ENCODE measurements at regions not wholly inside any gene's neighbourhood (a gene's known extent, or its start where the extent isn't known, plus 50 kb on each side); places are given as distances from the start of the nearest gene placed in this dataset.
"Not testable (repeated sequence)": the region's sequence is repeated elsewhere in the genome, so short reads cannot be mapped to it uniquely, and the experiment has no call there.

- no peak for DNase-seq
Measured at GRCh38 chr3:176615826-176616225, 581.5 kb downstream of the TBL1XR1 start.

DNA sequence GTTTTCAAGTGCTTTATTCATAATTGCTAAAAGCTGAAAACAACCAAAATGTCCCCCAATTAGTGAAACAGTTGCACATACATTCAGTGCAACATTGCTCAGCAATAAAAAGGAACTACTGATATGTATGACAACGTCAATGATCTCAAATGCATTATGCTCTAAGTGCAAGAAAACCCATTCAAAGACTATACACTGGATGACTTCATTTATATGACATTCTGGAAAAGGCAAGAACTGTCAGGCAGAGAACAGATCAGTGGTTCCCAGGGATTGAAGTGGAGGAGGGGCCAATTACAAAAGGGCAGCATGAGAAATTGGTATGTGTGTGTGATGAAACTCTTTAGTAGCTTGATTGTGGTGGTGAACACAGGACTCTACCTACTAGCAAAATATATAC is 585.6 kb downstream of the TBL1XR1 start:
- no peak for DNase-seq

DNA sequence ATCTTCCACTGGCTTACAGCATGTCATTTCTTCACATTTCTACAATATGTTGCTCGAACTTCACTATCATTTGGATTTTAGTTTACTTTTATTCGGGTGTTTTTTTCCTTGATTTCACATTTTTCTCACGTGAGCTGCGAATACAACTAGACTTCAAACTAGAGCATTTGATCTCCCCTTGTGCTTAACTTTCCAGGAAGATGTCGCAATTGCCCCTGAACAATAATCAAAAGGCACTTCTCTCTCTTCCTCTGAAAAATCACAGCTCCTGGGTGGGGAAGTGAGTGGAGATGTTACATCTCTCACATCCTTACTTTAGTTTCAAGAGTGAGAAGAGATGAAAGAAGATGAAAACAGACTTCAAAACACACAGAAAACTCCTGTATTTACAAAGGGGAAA is 587.9 kb downstream of the TBL1XR1 start:
- DNase-seq: no peak

- not testable (repeated sequence) for DNase-seq
Measured at GRCh38 chr3:176605553-176605952, 591.7 kb downstream of the TBL1XR1 start.

- no peak for DNase-seq
Measured at GRCh38 chr3:176595307-176595706, 602.0 kb downstream of the TBL1XR1 start.

DNA sequence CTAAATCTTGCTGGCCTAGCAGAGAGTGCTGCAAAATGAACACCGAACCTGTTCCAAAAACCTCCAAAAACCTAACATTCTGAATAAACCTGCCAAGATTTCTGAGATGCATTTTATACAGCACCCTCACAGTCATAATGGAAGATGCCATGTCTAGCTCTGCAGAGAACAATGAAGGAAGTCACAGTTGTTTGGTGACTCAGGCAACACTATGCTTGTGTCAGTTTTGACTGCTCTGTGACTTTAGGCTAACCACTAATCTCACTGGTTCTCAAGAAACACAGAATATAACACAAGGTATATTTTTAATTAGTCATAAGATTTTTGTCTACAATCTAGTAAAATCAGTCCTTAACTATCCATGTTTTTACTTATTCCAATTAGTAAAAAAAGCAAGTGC is 606.6 kb downstream of the TBL1XR1 start:
- DNase-seq: no peak

DNA sequence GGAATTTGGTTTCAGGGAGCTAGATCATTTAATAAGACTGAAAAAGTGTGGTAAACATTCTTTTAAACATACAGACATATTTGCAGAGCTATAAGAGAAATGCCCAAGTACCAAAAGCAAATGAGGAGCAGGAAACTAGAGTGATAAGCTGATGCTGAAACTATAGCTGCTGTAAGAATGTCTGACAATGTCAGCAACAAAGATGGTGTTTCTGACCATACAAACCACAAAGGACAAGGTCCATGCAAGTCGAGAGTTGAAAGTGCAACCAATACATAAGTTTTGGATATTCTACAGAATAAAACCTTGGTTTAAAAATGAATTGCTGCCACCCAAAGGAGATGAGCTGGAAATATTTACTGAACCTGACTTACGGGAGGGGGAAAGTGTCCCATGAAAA is 610.2 kb downstream of the TBL1XR1 start:
- DNase-seq: no peak

DNA sequence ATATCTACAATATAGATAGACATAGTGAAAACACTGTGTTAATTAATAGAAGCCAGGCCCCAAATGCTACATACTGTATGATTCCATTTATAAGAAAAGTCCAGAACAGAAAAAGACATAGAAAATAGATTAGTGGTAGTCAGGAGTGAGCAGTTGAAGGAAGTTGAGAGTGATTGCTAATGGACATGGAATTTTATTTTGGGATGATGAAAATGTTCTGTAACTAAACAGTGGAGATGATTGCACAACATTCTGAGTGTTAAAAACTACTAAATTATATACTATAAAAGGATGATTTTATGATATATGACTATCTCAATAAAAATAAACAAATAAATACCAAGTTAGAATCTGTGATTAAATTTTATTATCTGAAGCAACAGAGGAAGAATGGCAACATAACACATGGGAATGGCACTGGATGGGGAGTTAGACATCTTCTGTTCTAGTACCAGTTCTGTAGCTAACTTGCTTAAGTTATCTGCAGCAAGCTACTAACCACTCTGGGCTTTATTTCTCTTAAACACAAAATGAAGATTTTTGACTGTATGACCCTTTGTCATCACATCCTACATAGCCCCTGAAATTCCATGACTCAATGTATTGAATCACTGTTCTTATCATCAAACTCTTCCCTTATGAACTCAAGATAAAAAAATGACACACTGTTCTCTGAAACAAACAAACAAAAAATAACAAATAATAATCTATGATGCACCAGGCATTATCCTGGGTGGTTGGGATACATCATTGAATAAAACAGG is 612.7 kb downstream of the TBL1XR1 start:
- DNase-seq: no peak

GRCh38 chr3:176583956-176584355 is 613.3 kb downstream of the TBL1XR1 start:
- no peak for DNase-seq

DNA sequence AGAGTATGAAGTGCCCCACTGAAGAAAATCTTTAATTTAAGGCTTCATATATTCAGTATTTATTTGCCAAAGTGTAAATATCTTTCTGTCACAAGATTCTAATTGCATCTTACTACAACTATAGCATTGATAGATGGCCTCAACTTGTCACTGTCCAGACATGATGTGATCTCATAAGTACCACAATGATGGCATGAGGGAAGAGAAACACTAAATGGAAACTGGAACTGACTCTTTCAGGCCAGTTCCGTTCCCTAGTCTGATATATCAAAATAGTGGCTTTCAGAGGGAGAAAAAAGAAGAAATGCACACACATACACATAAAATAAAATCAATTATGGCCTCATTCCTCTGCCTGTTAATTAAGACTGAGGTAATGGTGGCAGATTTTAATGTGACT is 615.7 kb downstream of the TBL1XR1 start:
- no peak for DNase-seq

DNA sequence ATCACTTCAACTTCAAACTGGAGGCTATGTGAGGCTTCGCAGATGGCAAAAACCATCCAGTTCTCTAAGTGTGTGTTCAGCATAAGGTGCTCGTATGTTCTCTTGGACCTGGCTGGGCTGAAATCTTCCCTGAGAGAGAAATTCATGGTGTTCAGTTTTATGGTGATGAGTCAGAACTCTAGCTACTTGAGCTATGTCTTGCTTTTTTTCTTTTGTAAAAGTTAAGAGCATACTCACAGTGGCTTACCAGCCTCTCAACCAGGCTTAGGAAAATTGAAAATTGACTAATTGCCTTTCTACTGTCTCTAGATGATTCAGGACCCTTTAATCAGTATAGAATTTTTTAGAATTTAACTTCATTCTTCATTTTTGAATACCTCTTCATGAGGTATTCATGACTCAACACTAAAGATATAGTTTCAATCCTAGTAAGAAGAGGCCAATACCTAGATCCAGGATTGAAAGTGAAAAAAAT is 617.5 kb downstream of the TBL1XR1 start:
- DNase-seq: no peak

DNA sequence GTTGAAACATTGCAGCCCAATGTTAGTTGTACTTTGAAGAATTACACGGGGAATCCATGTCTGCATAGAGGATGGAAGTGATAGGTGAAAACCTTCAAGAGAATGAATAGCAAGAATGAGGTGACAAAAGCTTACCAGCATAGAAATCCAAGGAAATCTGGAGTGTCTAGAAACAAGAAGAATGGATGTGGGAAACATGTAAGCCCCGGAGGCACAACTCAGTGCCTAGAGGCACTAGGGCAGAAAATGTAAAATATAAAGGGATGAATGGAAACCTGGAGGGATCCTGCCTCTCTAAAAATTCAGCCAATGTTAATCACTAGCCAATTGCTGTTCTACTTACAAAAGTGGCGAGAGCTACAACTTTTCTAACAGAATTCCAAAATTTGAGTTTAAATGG is 619.0 kb downstream of the TBL1XR1 start:
- DNase-seq: no peak

DNA sequence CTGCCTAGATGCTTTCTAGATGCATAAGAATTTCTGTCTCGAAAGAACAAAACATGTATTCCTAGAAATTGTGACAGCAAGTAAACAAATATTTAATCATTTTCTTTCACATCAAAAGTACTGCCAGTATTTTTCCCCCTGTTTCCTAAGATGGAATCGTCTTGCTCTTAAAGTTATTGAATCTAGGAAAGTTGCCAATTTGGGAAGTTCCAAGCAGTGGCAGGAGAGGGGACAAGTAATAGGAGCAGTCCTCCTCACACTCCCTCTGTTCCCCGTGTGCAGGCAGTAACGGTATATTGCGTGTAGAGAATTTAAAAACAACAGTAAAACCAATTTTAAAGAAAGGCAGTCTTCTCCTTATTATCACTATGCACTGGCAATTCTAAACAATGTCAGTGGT is 619.8 kb downstream of the TBL1XR1 start:
- no peak for DNase-seq

GRCh38 chr3:176574786-176575185 is 622.5 kb downstream of the TBL1XR1 start:
- no peak for DNase-seq

GRCh38 chr3:176571926-176572325 is 625.4 kb downstream of the TBL1XR1 start:
- no peak for DNase-seq

DNA sequence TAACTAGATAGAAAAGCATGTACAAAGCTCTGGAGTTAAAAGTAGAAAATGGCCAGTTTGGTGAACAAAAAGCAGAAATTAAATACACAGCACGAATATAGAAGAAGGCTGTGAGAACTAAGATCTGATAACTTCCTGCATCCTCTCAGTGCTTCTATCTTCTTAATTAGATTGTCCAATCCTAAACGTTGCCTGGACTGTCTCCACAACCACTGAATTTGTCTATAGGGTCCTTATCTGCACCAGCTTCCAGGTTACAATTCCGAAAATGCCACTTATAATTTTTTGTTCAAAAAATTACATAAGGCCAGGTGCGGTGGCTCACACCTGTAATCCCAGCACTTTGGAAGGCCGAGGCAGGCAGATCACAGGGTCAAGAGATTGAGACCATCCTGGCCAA is 626.3 kb downstream of the TBL1XR1 start:
- no peak for DNase-seq

- no peak for DNase-seq
Measured at GRCh38 chr3:176568189-176568588, 629.1 kb downstream of the TBL1XR1 start.

- no peak for DNase-seq
Measured at GRCh38 chr3:176566757-176567156, 630.5 kb downstream of the TBL1XR1 start.

GRCh38 chr3:176562331-176562730 is 635.0 kb downstream of the TBL1XR1 start:
- no peak for DNase-seq

- no peak for DNase-seq
Measured at GRCh38 chr3:176561826-176562225, 635.5 kb downstream of the TBL1XR1 start.

DNA sequence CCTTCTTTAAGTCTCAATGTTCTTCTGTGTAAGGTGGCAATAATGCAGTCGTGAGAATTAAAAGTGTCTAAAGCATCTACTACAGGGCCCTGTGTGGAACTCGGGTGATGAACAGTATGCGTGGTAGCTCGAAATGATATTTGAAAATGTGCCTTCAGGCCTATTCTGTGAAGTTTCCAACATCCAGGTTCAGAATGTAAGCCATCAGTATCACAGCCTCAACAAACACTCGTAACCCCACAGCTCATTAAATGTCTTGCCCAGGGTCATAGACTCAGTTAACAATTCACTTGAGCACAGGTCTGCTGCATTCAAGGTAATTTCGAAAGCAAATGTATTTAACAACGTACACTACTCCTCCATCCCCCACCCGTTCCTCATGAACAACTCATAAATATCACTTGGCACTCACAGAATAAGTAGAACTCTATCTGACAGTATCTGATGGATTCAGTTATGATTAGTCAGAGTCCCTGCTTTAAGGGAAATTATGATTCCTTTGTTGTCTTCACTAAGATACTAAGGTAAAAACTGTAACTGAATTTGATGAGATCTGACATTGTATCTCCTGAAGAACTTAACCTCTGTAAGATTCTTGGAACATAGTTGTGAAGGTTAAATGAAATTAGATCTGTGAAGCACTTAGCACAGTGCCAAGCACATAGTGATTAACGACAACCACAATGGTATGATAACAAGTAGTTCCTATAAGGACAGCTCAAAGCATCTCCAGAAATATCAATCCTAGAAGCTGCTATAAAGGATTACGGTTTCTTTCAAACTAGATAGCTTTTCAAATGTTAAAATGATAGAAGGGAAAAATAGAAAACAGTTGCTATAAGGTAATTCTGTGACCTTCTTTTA is 642.3 kb downstream of the TBL1XR1 start:
- DNase-seq: no peak

- DNase-seq: no peak
Measured at GRCh38 chr3:176554264-176554663, 643.0 kb downstream of the TBL1XR1 start.

GRCh38 chr3:176526942-176527341 is 670.3 kb downstream of the TBL1XR1 start:
- no peak for DNase-seq

DNA sequence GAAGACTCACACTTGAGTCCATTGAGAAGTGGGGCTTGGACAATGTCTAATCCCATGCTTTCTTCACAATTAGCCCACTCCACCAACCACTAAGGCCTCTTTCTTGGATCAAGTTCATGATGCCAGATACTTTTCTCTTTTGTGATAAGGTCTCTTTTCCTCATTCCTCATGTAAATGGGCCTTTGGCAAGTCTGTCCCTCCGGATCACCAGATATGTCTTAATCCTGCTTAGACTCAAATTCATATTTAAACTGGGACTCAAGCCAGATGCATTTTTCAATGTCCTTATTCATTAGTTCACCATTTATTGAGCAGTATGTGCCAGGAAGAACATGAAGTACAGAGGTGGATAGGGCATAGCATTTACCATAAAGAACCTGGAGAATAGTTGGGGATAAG is 671.1 kb downstream of the TBL1XR1 start:
- no peak for DNase-seq
